ENCODE measurements at regions not wholly inside any gene's neighbourhood (a gene's known extent, or its start where the extent isn't known, plus 50 kb on each side); places are given as distances from the start of the nearest gene placed in this dataset.

- H3K27ac ChIP-seq: no peak overlapping the region
- no peaks in the 10 kb centered on the region for H3K36me3 ChIP-seq
- no peaks in the 10 kb centered on the region for H3K9me3 ChIP-seq
- H3K27me3 ChIP-seq: no peaks in the 10 kb centered on the region
- ATAC-seq (no peak), DNase-seq (no peak)
- no peak overlapping the region for H3K4me3 ChIP-seq
- no peak for TF ChIP-seq CTCF (IDR thresholded peaks at IDR 0.05)
- no peaks in the 10 kb centered on the region for H3K4me1 ChIP-seq
- intact Hi-C loops (cut with DNase I): no loop called here
These were observed 252.1 kb upstream of the TMCO5A start for GRCh38 chr15:37682304-37682703.

- no peak for TF ChIP-seq CTCF (IDR thresholded peaks at IDR 0.05)
- Histone ChIP-seq H3K27ac (no peak overlapping the region), H3K27me3 (no peaks in the 10 kb centered on the region), H3K9me3 (peaks cover 0 to 12% of the 10 kb centered on the region in 2 donors), H3K36me3 (no peaks in the 10 kb centered on the region), H3K4me3 (no peak overlapping the region), H3K4me1 (no peaks in the 10 kb centered on the region)
- intact Hi-C loops (cut with DNase I): no loop called here
- DNase-seq: no peak
- no peak for ATAC-seq
These were observed 242.5 kb upstream of the TMCO5A start for GRCh38 chr15:37691911-37692310.

- Histone ChIP-seq H3K4me1 (no peaks in the 10 kb centered on the region), H3K27me3 (no peaks in the 10 kb centered on the region), H3K36me3 (no peaks in the 10 kb centered on the region), H3K4me3 (no peak overlapping the region), H3K27ac (no peak overlapping the region), H3K9me3 (peaks cover 0 to 12% of the 10 kb centered on the region in 2 donors)
- TF ChIP-seq CTCF (IDR thresholded peaks at IDR 0.05): no peak
- intact Hi-C loops (cut with DNase I): no loop called here
- DNase-seq: no peak
- no peak for ATAC-seq
These were observed 240.5 kb upstream of the TMCO5A start for GRCh38 chr15:37693926-37694325.

GRCh38 chr15:37695719-37696118 is 238.7 kb upstream of the TMCO5A start:
- no peak overlapping the region for H3K4me3 ChIP-seq
- no peaks in the 10 kb centered on the region for H3K27me3 ChIP-seq
- peaks cover 0 to under 1% of the 10 kb centered on the region in 2 donors for H3K9me3 ChIP-seq
- H3K4me1 ChIP-seq: no peaks in the 10 kb centered on the region
- intact Hi-C loops (cut with DNase I): no loop called here
- no peak overlapping the region for H3K27ac ChIP-seq
- no peak for TF ChIP-seq CTCF (IDR thresholded peaks at IDR 0.05)
- ATAC-seq (no peak), DNase-seq (no peak)
- no peaks in the 10 kb centered on the region for H3K36me3 ChIP-seq

- DNase-seq (no peak), ATAC-seq (no peak)
- no peak for TF ChIP-seq CTCF (IDR thresholded peaks at IDR 0.05)
- H3K36me3 ChIP-seq: no peaks in the 10 kb centered on the region
- no peaks in the 10 kb centered on the region for H3K27me3 ChIP-seq
- intact Hi-C loops (cut with DNase I): no loop called here
- no peaks in the 10 kb centered on the region for H3K4me1 ChIP-seq
- no peak overlapping the region for H3K4me3 ChIP-seq
- H3K27ac ChIP-seq: no peak overlapping the region
- H3K9me3 ChIP-seq: no peaks in the 10 kb centered on the region
These were observed 235.8 kb upstream of the TMCO5A start for GRCh38 chr15:37698679-37699078.

All from left lung (tissue), 4 donors.